Stomach smooth muscle (tissue), 2 donors: ENCODE measurements at regions not wholly inside any gene's neighbourhood (a gene's known extent, or its start where the extent isn't known, plus 50 kb on each side); places are given as distances from the start of the nearest gene placed in this dataset.
A peak's percentile ranks its signal among the peaks of the same experiment; 100 is the strongest.

Experiments used
- H3K27ac ChIP-seq: one replicate; pipeline ENCODE4 v1.7.0; 2013; ENCODE audit warnings: mild to moderate bottlenecking, low read length, inconsistent platforms
- H3K27me3 ChIP-seq, 2 donors: one replicate each; pipeline ENCODE4 v1.7.0; 2013; ENCODE audit warnings: low read length in 2 of 2; ENCODE audit not compliant: insufficient read depth in 2 of 2, control insufficient read depth in 1 of 2
- H3K36me3 ChIP-seq, 2 donors: one replicate each; pipeline ENCODE4 v1.7.0; 2013; ENCODE audit warnings: low read length in 2 of 2; ENCODE audit not compliant: control insufficient read depth in 2 of 2, insufficient read depth in 2 of 2
- H3K4me1 ChIP-seq: one replicate; pipeline ENCODE4 v1.7.0; 2013; ENCODE audit warnings: low read length; ENCODE audit not compliant: control insufficient read depth, insufficient read depth
- H3K4me3 ChIP-seq, 2 donors: one replicate each; pipeline ENCODE4 v1.7.0; 2013; ENCODE audit warnings: low read length in 2 of 2
- H3K9ac ChIP-seq, 2 donors: one replicate each; pipeline ENCODE4 v1.7.0; 2013; ENCODE audit warnings: low read length in 2 of 2, mild to moderate bottlenecking in 1 of 2
- H3K9me3 ChIP-seq, 2 donors: one replicate each; pipeline ENCODE4 v1.7.0; 2013; ENCODE audit warnings: low read length in 2 of 2; ENCODE audit not compliant: control insufficient read depth in 2 of 2
- donor health status: healthy.
- donor health status: Pancreatic carcinoma.

DNA sequence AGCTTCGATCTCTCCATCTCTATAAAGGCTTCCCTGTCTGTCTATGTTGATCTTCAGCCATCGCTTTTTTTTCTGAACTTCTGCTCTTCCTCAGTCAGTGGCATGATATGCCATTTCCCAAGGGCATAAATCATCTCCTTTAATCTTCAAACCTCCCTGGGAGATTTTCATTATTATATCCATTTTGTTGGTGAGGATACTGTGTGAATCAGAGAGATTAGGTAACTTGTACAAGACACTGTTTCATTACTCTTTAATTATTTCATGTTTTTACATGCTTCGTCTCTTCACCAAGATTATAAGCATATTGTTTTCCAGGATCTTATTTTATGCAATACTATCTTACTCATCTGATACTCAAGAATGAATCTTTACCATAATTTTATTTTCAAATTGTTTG is 124.8 kb upstream of the ATP11B start:
- Histone ChIP-seq H3K4me1 (no peaks in the 10 kb centered on the region), H3K4me3 (no peak overlapping the region), H3K27me3 (peaks cover 0 to 2% of the 10 kb centered on the region in 2 donors), H3K9me3 (no peaks in the 10 kb centered on the region), H3K9ac (no peak overlapping the region), H3K27ac (no peak overlapping the region), H3K36me3 (no peaks in the 10 kb centered on the region)

DNA sequence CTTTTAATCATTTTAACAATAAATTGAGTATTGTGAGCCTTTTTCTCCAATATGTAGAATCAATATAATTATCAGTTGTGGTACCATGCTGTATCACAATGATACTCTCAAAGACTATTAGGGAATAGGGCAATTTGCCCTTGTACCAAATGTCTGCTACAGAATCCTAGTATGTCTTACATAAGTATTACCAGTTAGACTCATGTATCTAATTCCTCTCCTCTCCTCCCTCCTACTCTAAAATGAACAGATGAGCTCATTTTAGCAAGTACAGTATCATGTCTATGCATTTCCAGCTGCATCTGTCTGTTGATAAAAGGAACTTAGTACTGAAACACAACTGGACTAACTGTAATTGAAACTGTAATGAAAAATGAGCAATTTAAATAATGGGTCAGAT is 124.3 kb upstream of the ATP11B start:
- H3K27ac ChIP-seq: no peak overlapping the region
- H3K4me1 ChIP-seq: no peaks in the 10 kb centered on the region
- H3K9me3 ChIP-seq: no peaks in the 10 kb centered on the region

DNA sequence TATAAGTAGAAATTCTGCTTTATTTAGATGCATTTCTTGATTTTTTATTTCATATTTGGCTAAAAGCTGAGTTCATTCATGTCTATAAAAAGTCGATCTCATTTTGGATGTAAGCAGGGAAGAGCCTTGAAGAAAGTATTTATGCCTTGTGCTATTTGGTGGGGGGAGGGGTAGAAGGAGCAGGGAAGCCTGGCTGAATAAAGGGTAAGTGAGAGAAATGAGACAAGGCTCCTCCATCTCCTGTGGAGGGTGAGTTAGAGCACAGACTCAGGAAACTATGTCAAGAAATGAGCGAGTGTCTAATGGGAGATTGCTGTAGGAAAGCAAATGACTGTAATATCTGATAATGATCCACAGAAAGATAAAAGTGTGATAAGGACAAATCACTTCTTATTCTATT is 121.8 kb upstream of the ATP11B start:
- H3K4me3 ChIP-seq: no peak overlapping the region
- no peaks in the 10 kb centered on the region for H3K36me3 ChIP-seq
- H3K9ac ChIP-seq: no peak overlapping the region

More for the DNA sequence above, 124.3 kb upstream of the ATP11B start:
- no peaks in the 10 kb centered on the region for H3K36me3 ChIP-seq
- no peak overlapping the region for H3K9ac ChIP-seq
- H3K4me3 ChIP-seq: no peak overlapping the region
- H3K27me3 ChIP-seq: peaks cover 0 to 2% of the 10 kb centered on the region in 2 donors

DNA sequence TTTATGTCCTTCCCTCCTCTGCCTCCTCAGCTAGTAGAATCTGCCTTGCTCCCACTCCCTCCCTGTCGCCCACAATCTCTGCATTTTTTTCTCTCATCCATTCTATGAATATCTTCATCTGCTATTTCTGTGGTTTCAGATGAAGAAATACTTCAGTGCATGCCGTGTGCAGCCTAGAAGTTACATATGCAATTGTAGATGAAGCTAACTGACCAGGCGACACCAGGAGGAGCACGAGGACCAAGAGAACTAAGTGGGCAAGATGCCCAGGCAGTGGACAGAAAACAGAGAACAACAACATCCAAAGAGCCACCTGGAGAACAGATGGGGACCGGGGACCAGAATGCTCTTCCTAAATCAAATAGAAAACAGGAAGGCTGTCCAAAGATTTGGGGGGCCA is 121.4 kb upstream of the ATP11B start:
- no peaks in the 10 kb centered on the region for H3K4me1 ChIP-seq

More for the DNA sequence above, 121.8 kb upstream of the ATP11B start:
- H3K27ac ChIP-seq: no peak overlapping the region
- H3K4me1 ChIP-seq: no peaks in the 10 kb centered on the region
- peaks cover 3 to 9% of the 10 kb centered on the region in 2 donors for H3K27me3 ChIP-seq
- H3K9me3 ChIP-seq: no peaks in the 10 kb centered on the region

DNA sequence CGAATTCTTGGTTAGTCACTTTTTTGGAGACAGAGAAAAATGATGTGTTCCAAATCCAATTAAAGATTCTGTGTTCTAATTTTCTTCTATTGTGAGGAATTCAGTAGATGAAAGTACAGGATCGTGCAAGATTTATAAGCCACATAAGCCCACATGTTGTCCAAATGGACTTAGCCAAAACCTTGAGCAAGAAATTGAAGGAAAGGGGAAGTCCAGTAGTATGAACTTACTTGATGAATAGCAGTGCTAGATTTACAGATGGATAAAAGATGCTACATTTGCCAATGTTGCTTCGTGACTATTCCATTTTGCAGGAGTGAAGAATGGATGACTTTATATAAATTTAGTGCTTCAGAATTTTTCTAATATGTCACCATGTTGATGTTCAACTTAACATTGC is 120.0 kb upstream of the ATP11B start:
- Histone ChIP-seq H3K36me3 (no peaks in the 10 kb centered on the region), H3K9ac (no peak overlapping the region), H3K27me3 (peaks cover 3 to 9% of the 10 kb centered on the region in 2 donors), H3K9me3 (no peaks in the 10 kb centered on the region), H3K4me1 (no peaks in the 10 kb centered on the region), H3K27ac (no peak overlapping the region), H3K4me3 (no peak overlapping the region)

More for the DNA sequence above, 121.4 kb upstream of the ATP11B start:
- Histone ChIP-seq H3K9me3 (no peaks in the 10 kb centered on the region), H3K27me3 (peaks cover 3 to 9% of the 10 kb centered on the region in 2 donors), H3K36me3 (no peaks in the 10 kb centered on the region), H3K9ac (no peak overlapping the region), H3K27ac (no peak overlapping the region), H3K4me3 (no peak overlapping the region)

DNA sequence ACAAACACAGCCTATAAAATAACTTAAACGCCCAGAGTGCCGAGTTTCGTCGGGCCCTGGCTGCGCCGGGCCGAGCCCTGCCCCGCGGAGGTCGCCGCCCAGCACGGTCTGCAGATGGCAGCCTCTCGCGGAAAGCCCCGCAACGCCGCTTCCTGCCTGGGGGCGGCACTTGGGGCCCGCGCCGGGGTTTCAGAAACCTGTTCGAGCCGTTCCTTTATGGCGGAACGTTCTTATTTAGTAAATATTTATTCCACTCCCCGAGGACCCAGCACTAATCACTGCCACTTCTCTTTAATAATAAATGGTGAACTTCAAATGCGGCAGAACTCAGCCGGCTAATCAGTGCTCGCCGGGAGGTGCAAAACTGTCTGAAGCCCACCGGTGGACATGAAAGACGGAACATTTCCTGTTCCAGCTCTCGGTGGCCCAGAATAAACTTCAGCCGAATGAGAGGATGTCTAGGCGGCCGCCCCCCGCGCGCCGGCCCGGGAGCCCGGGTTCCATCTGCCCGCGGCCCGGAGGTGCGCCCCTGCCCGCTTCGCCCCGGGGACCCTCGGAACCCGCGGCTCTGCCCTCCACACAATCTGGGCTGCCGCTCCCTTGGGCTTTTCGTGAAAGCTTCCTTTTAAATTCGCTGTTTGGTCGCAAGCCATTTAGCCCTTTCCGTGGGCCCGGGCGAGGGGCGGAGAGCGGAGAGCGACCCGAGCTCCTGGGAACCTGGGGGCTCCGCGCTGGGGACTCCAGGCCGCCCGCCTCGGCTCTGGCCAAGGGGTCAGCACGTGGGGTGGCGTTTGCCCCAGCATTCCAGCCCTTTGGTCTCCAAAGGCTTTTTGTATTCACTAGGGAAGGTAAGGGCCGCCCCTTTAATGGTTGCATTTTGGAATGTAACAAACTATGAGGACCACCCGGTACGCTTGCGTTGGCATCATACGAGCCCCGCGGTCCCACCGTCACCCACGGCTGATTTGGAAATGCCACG is 110.8 kb upstream of the ATP11B start:
- Histone ChIP-seq H3K9me3 (no peaks in the 10 kb centered on the region), H3K27ac (no peak overlapping the region), H3K4me1 (no peaks in the 10 kb centered on the region), H3K27me3 (peaks cover 0 to 16% of the 10 kb centered on the region in 2 donors), H3K9ac (peak overlapping the region in 1 of 2 donors; percentile 38), H3K36me3 (no peaks in the 10 kb centered on the region), H3K4me3 (peak overlapping the region; percentile 62 to 75)

DNA sequence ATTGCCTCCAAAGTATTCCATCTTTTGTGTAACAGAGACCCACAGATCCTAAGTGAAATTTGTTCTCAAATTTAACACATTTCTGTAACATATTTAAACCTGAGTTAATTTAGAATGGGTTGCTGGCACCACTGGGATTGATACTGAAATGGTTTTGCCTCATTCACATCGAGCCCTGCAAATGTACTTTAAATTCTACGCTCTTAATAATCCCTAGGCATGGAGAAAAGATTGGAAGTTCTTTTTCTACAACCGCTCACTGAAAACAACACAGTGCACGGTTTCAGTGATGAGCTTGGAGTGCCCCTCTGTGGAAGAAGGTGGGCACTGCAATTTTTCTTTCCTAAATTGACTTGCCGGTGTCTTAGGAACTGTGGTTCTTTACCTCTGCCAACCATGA is 109.9 kb upstream of the ATP11B start:
- H3K27me3 ChIP-seq: peaks cover 2 to 16% of the 10 kb centered on the region in 2 donors
- no peaks in the 10 kb centered on the region for H3K36me3 ChIP-seq
- no peaks in the 10 kb centered on the region for H3K9me3 ChIP-seq
- H3K4me3 ChIP-seq: peak overlapping the region; percentile 62 to 75
- no peak overlapping the region for H3K9ac ChIP-seq
- no peak overlapping the region for H3K27ac ChIP-seq
- no peaks in the 10 kb centered on the region for H3K4me1 ChIP-seq

DNA sequence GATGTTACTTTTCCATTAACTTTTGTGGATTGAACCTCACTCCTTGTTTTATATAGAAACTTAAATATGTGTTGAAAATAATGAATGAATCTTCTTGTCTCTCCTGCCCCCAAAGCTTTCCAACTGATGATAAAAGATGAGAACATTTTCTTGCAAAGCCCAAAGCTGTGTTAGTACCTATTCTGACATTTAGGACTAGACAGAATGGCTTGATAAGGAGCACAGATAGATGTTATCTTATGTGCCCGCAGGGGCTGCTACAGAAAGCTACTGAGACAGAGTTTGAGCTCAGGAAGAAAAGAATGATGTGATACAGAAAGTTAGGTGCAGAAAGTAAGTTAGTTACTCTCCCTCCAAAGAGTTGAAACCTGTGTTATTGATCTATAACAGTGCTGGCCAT is 109.4 kb upstream of the ATP11B start:
- Histone ChIP-seq H3K4me3 (no peak overlapping the region), H3K4me1 (no peaks in the 10 kb centered on the region), H3K27ac (no peak overlapping the region), H3K9me3 (no peaks in the 10 kb centered on the region), H3K36me3 (no peaks in the 10 kb centered on the region), H3K27me3 (peaks cover 2 to 16% of the 10 kb centered on the region in 2 donors), H3K9ac (no peak overlapping the region)

DNA sequence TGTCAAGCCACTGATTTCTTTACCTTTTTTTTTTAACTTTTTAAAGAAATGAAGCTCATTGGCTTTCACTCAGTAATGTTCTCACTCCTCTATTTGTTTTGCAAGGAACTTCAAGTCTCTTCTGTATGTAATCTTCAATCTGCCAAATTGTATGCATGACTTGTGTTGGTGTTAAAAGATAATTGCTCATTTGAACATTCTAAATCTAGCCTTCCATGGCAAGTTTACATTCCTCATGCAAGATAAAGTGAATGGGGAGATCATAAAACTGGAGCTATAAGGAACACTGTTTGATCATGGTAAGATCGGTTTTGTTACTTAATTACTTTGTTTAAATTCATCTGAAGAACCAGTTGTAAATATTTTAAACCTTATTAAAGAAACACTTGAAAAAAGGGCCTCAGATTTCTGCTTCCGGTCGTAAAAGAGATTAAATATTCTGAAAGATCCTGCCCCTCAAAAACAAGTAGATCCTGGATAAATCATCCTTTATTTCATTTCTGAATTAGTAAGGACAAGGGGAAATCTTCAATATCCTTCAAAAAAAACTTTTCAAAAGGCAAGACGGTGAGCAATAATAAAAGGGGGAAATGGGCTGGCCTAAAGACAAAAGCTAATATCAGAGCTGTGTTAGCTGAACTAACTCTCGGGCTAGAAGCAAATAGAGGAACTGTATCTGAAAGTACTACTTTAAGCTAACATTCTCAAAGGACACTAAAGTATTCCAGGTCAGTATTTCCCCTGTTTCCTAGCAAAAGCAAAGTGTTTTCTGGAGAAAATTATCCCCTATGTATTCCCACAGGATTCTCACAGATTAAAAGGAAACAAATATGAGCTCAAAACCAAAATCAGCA is 107.0 kb upstream of the ATP11B start:
- no peaks in the 10 kb centered on the region for H3K4me1 ChIP-seq
- peaks cover 2 to 16% of the 10 kb centered on the region in 2 donors for H3K27me3 ChIP-seq
- H3K36me3 ChIP-seq: no peaks in the 10 kb centered on the region
- H3K9ac ChIP-seq: no peak overlapping the region
- no peak overlapping the region for H3K27ac ChIP-seq
- no peak overlapping the region for H3K4me3 ChIP-seq
- H3K9me3 ChIP-seq: no peaks in the 10 kb centered on the region

DNA sequence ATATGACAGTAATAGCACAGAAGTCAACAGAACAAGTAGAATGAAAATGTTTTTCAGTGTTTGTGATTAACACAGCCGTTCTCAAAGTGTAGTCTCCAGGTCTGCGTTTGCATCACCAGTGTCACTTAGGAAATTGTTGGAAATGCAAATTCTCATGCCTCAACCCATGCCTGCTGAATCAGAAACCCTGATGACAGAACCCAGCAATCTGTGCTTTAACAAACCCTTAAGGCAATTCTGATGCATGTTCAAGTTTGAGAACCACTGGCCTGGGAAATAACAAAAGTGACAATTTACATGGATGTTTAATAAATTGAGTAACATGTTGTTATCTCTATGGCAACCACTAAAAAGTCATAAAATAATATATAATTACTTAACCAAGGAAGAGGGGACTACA is 103.1 kb upstream of the ATP11B start:
- H3K36me3 ChIP-seq: no peaks in the 10 kb centered on the region
- H3K27me3 ChIP-seq: peaks cover 2 to 4% of the 10 kb centered on the region in 2 donors
- no peaks in the 10 kb centered on the region for H3K9me3 ChIP-seq
- no peaks in the 10 kb centered on the region for H3K4me1 ChIP-seq
- no peak overlapping the region for H3K4me3 ChIP-seq
- H3K9ac ChIP-seq: no peak overlapping the region
- no peak overlapping the region for H3K27ac ChIP-seq
